G401.6 (cell line): ENCODE measurements at regions not wholly inside any gene's neighbourhood (a gene's known extent, or its start where the extent isn't known, plus 50 kb on each side); places are given as distances from the start of the nearest gene placed in this dataset.
"Not testable (repeated sequence)": the region's sequence is repeated elsewhere in the genome, so short reads cannot be mapped to it uniquely, and the experiment has no call there.

Experiments
- FAIRE-seq: peaks from 2 replicates; lab custom pipeline; 2012; peaks lifted over from hg19 to GRCh38; lab: Jason Lieb, UNC

- no peak for FAIRE-seq
These were observed 353.2 kb downstream of the PRR16 start for GRCh38 chr5:120817044-120817985.

GRCh38 chr5:120818128-120818527 is 354.0 kb downstream of the PRR16 start:
- no peak for FAIRE-seq

DNA sequence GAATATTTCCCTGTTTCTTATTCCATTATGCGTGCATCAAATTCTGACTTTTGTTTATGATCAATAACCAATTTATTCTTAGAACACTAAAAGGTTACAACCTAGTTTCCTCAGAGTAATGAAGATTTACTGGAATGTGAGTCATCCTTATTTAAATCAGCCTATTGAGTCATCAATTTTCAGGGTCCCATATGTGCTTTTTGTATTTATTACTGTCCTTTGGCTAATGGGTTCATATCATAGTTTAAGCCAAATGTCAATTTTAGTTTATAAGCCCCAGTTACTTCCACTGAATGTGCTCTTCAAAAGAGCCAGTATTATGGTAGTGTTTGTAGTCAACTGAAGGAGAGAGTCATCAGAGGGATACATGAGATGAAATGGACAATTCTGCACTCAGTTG is 359.2 kb downstream of the PRR16 start:
- no peak for FAIRE-seq

- not testable (repeated sequence) for FAIRE-seq
These were observed 367.5 kb downstream of the PRR16 start for GRCh38 chr5:120831646-120832045.

DNA sequence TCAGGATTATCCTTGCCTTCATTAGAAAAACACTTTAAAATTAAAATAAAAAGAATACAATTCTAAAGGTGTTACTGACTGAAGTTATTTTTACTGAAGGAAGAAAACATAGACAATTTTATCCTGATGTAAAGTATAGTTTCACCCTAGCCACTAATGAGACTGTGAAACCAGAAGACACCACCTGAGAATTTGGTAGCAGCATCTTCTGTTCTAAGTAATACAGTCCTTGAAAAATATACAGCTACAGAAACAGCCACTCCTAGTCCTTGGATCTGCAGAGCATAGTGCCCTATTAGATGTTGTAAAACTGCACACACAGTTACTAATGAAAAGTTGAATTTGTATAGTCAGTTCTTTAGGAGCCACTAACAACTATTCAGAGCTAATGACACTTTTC is 377.7 kb downstream of the PRR16 start:
- FAIRE-seq: no peak

- FAIRE-seq: no peak
These were observed 379.4 kb downstream of the PRR16 start for GRCh38 chr5:120843390-120843980.

- no peak for FAIRE-seq
These were observed 384.8 kb downstream of the PRR16 start for GRCh38 chr5:120848883-120849282.

DNA sequence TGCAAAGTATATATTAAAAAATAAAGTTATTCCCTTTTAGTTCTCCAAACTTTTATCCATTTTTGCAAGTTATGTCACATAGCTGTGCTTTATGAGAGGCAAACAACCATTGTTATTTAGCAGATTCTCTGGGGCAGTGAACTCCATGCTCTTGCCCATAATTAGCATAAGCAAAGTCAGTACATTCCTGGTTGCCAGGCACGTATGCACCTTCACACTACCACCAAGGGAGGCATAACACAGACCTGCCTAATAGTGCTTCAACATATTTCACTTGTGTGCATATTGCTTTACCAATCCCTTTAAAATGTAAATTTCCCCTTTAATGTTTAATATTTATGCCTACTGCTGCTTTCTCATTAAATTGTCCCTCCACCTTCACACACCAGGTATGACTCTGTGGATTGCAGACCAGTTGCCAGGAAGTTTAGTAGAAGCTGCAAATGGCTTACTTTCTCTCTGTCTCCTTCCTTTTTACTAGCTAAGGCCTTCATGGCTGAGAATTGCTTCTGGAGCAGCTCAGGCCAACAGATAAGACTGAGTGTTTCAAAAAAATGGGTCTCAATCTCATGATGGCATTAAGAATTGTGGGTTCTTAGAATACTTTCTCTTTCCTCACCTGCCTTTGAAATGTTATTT is 388.2 kb downstream of the PRR16 start:
- no peak for FAIRE-seq

DNA sequence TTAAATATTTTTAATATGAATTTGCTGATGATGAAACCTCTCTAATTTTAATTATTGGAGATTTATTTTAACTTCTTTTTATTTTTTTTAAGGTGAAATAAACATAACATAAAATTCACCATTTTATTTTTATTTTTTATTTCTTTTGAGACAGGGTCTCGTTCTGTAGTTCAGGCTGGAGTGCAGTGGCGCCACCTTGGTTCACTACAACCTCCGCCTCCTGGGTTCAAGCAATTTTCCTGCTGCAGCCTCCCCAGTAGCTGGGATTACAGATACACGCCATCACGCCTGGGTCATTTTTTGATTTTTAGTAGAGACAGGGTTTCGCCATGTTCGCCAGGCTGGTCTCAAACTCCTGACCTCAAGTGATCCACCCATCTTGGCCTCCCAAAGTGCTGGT is 402.9 kb downstream of the PRR16 start:
- FAIRE-seq: no peak

DNA sequence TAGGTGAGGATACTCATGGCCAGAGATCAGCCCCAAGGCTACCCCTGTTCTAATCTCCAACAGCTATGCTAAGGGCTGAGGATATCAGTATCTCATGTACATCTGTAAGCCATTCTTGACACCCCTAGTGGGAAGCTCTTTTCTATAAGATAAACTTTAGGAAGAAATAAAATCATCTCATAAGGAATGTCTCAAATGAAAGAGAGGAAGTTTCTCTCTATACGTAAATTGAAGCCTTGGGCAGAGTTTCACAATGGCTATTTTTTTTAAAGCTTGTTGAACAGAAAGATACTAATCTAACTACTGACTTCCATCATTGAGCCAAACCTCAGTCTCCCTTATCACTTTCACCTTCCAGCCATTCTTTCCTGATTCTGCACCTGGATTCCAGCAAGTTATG is 405.7 kb downstream of the PRR16 start:
- no peak for FAIRE-seq

DNA sequence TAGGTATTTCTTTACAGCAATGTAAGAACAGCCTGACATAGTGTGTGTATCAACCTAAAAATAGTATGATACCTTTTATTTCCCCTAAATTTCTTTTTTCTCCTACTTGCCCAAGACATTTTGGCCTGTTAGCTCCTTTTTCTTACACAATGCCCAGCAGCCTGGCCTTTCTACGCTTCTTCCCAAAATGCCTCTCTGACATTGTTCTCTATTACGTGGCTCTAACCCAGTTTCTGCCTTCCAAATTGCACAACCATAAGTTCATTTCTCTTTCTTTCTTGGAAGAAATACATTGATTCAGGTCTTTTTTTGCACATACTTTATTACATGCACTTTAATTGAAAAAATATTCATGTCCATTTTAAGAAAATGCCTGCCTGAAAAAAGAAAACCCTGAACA is 408.2 kb downstream of the PRR16 start:
- no peak for FAIRE-seq

- FAIRE-seq: no peak
These were observed 409.0 kb downstream of the PRR16 start for GRCh38 chr5:120873083-120873482.

- no peak for FAIRE-seq
These were observed 410.2 kb downstream of the PRR16 start for GRCh38 chr5:120874081-120874862.

DNA sequence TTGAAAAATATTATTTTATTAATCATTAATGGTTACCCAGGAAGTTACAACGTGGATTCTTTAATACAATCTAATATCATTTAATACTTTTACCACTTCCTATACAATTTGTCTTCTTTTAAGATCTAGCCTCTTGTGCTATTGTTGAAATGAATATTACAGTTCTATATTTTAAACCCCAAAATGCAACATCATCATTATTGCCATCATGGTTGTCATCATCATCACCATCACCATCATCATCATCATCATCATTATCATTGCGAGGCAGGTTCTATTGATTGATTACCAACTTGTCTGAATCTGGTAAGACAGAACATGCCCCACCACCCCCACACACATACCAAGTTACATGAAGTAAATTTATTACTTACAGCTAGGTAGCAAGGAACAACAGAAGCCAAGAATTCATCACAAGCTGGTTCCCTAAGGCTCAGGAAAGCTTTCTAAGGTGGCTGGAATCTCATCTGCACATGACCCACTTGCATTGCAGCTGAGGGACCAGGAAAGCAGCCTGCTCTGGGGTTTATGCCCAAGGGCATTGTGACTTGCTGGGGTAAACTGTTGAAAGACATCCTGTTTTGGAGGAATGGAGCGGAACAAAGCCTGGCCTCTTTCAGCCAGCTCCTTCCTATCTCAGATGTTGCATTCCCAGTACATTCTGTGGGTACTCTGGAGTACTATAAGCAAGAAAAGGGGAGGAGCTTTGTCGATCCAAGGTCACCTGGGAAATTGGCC is 418.1 kb downstream of the PRR16 start:
- FAIRE-seq: no peak

DNA sequence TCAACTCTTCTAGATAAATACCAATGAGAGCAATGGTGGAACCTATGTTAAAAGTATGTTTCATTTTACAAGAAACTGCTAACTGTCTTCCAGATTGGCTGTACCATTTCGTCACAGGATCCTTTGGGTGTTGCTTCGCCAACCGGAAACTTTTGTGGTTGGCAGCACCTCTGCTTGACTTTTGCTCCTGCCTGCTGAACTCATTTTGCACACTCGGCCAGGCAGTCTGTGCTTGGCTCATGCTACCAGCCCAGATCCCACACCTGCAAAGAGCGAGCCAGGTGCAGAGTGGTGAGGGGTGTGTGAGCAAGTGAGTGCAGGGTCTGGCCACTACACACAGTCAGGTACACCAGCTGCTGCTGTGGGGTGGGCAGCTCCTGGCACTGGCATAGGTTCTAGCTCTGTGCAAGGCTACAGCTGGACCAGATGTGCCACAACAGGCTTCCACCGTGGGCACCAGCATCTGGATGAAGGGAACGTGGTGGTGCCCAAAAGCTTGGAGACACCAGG is 422.3 kb downstream of the PRR16 start:
- FAIRE-seq: no peak

DNA sequence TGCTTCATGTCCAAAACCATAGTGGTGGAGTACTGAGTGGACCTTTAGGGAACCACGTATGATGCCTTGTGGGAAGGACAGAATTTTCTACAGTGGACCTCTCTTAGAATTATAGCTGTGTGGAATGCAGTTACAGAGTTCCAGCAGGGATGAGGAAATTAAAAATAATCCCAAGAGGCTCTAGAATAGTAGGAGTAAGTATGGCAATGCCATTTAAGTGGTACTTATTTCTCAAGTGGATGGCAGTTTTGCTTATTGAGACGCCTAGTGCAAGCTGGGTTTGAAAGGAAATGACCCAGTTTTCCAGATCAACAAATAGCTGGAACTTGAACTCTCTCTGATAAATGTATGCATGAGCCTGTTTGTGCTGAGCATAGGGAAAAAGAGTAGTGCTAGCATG is 431.6 kb downstream of the PRR16 start:
- no peak for FAIRE-seq

- no peak for FAIRE-seq
These were observed 437.1 kb downstream of the PRR16 start for GRCh38 chr5:120901199-120901598.

DNA sequence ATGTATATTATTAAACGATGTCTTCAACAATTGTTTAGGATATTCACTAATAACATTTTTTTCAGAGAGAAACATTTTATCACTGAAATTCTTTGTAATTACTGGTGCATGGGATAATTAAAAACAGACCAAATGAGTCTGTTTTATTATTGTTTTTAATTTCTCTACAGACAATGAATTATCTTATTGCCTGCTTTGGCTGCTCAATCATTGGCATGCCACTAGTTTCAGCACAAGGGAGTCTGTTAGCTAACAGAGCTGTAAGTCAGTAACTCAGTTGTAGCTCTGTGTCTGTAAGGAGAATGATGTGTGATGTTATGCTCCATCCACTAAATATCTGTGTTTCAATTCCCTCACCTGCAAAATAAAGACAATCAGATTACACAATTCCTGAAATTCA is 443.9 kb downstream of the PRR16 start:
- no peak for FAIRE-seq

GRCh38 chr5:120910629-120911028 is 446.5 kb downstream of the PRR16 start:
- FAIRE-seq: no peak

DNA sequence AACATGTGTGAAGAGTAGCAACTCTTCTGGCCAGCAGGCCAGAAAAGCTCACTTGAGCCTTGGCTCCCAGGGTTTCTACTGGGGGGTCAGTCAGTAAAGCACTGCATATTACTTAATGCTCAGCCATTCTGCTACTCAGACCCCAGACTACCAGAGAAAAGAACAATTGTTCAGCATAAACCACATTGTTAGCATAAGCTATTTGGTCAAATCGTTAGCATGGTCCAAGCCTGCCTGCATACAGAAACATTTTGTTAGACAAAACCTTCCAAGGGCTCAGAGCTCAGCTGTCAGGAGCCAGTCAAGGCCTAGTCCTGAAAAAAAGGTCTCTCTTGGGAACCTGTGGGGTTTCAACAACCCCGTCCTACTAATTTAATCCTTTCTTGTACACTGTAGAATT is 449.3 kb downstream of the PRR16 start:
- FAIRE-seq: no peak

GRCh38 chr5:120917214-120917758 is 453.2 kb downstream of the PRR16 start:
- no peak for FAIRE-seq
